PC-9 (cell line): ENCODE measurements at regions not wholly inside any gene's neighbourhood (a gene's known extent, or its start where the extent isn't known, plus 50 kb on each side); places are given as distances from the start of the nearest gene placed in this dataset.

Experiments used
- BruUV-seq: library from RNA; stranded (reverse); fragments of 400-500 nt; replicated peaks from 2 replicates; lab custom pipeline; 2021; lab: Mats Ljungman, UMichigan
- CTCF ChIA-PET: fragments of 300-600 bp; sonication (Branson Sonifier 250); formaldehyde crosslinking; loops from one replicate; lab custom pipeline; 2022; ENCODE audit warnings: antibody characterized with exemption; lab: Charles Lee
- POLR2A ChIA-PET: fragments of 300-600 bp; sonication (Branson Sonifier 250); formaldehyde crosslinking; loops from one replicate; lab custom pipeline; 2022; ENCODE audit warnings: antibody characterized with exemption; ENCODE audit not compliant: unreplicated experiment; lab: Charles Lee
- DNase-seq, 2 experiments: peaks; one replicate each; pipeline versions ENCODE4 v3.0.0 to v3.0.0-alpha.2; 2015 to 2022; ENCODE audit warnings: mixed read lengths in 1 of 2
- H2AFZ ChIP-seq: fragments of 200-600 bp; sonication (generic); 2 replicates; pipeline ENCODE4 v1.8.1; 2017; ENCODE audit warnings: antibody characterized with exemption
- H3F3A ChIP-seq: fragments of 200-600 bp; sonication (generic); 2 replicates; pipeline ENCODE4 v1.8.1; 2017; ENCODE audit warnings: antibody characterized with exemption, mild to moderate bottlenecking, low read depth; ENCODE audit not compliant: insufficient read depth
- H3K27ac ChIP-seq: fragments of 200-600 bp; sonication (generic); 2 replicates; pipeline ENCODE4 v1.6.1; 2016; ENCODE audit warnings: mixed run types
- H3K27me3 ChIP-seq: fragments of 200-600 bp; sonication (generic); 2 replicates; pipeline ENCODE4 v1.6.1; 2016; ENCODE audit warnings: low read depth, mixed run types; ENCODE audit not compliant: insufficient read depth
- H3K36me3 ChIP-seq: fragments of 200-600 bp; sonication (generic); 2 replicates; pipeline ENCODE4 v1.6.1; 2016; ENCODE audit warnings: low read depth, mixed run types
- H3K4me1 ChIP-seq: fragments of 200-600 bp; sonication (generic); replicated peaks from 2 replicates; pipeline ENCODE4 v1.6.1; 2016; ENCODE audit warnings: mixed run types; ENCODE audit not compliant: insufficient read depth
- H3K4me2 ChIP-seq: fragments of 200-600 bp; sonication (generic); 2 replicates; pipeline ENCODE4 v1.6.1; 2017; ENCODE audit warnings: mixed run types
- H3K4me3 ChIP-seq: fragments of 200-600 bp; sonication (generic); 2 replicates; pipeline ENCODE4 v1.6.1; 2016; ENCODE audit warnings: mixed run types
- H3K79me2 ChIP-seq: fragments of 200-600 bp; sonication (generic); 2 replicates; pipeline ENCODE4 v1.6.1; 2017; ENCODE audit warnings: low read depth, mixed run types
- H3K9me2 ChIP-seq: fragments of 200-600 bp; sonication (generic); 2 replicates; pipeline ENCODE4 v1.8.1; 2017; ENCODE audit warnings: mild to moderate bottlenecking; ENCODE audit not compliant: insufficient read depth
- H3K9me3 ChIP-seq: fragments of 200-600 bp; sonication (generic); 2 replicates; pipeline ENCODE4 v1.8.1; 2016; ENCODE audit warnings: low read depth; ENCODE audit not compliant: insufficient read depth
- H4K20me1 ChIP-seq: fragments of 200-600 bp; sonication (generic); 2 replicates; pipeline ENCODE4 v1.8.1; 2017; ENCODE audit not compliant: insufficient read depth
- CTCF ChIP-seq: fragments of 200-600 bp; sonication (generic); conservative IDR thresholded peaks from 2 replicates; pipeline ENCODE4 v1.6.1; 2017; ENCODE audit warnings: mixed run types, antibody characterized with exemption, mild to moderate bottlenecking, moderate library complexity
- EZH2 ChIP-seq: fragments of 200-600 bp; sonication (generic); IDR thresholded peaks from 2 replicates; pipeline ENCODE4 v1.8.0; 2017; ENCODE audit warnings: antibody characterized with exemption, low read depth
- intact Hi-C: fragments of 100-400 bp; cut with micrococcal nuclease; formaldehyde crosslinking; loops from one replicate; pipeline ENCODE4 v1.10.0; 2022; ENCODE audit not compliant: unreplicated experiment

- intact Hi-C loops, result no loop called here
- no peak for TF ChIP-seq CTCF
- TF ChIP-seq EZH2, result no peak
- H3K79me2 ChIP-seq, result no peaks in the 10 kb centered on the region
- no peaks in the 10 kb centered on the region for H3F3A ChIP-seq
- ChIA-PET POLR2A (no interaction called here), CTCF (no interaction called here)
- H3K4me1 ChIP-seq, result no peaks in the 10 kb centered on the region
- H3K9me3 ChIP-seq, result no peaks in the 10 kb centered on the region
- H2AFZ ChIP-seq, result no peak overlapping the region
- H3K36me3 ChIP-seq, result no peaks in the 10 kb centered on the region
- H3K4me3 ChIP-seq, result no peak overlapping the region
- DNase-seq, result no peak
- H3K27me3 ChIP-seq, result no peaks in the 10 kb centered on the region
- H3K27ac ChIP-seq, result no peak overlapping the region
- no peaks in the 10 kb centered on the region for H3K9me2 ChIP-seq
- H4K20me1 ChIP-seq, result no peaks in the 10 kb centered on the region
- no peak overlapping the region for H3K4me2 ChIP-seq
- no TSS peak for BruUV-seq
Observed at GRCh38 chr2:196528486-196529223, 110.9 kb upstream of the CCDC150 start.

GRCh38 chr2:196530910-196531309 is 108.6 kb upstream of the CCDC150 start:
- no peak for DNase-seq
- intact Hi-C loops, result no loop called here
- Histone ChIP-seq H2AFZ (no peak overlapping the region), H3K36me3 (no peaks in the 10 kb centered on the region), H3K9me2 (no peaks in the 10 kb centered on the region), H3K4me3 (no peak overlapping the region), H3K9me3 (no peaks in the 10 kb centered on the region), H3K79me2 (no peaks in the 10 kb centered on the region), H3K4me2 (no peak overlapping the region), H3K27me3 (no peaks in the 10 kb centered on the region), H3K4me1 (no peaks in the 10 kb centered on the region), H3F3A (no peaks in the 10 kb centered on the region), H3K27ac (no peak overlapping the region), H4K20me1 (no peaks in the 10 kb centered on the region)
- TF ChIP-seq CTCF (no peak), EZH2 (no peak)
- ChIA-PET CTCF (no interaction called here), POLR2A (no interaction called here)
- BruUV-seq, result no TSS peak

GRCh38 chr2:196533772-196534397 is 105.6 kb upstream of the CCDC150 start:
- H3K9me3 ChIP-seq, result no peaks in the 10 kb centered on the region
- H3K9me2 ChIP-seq, result no peaks in the 10 kb centered on the region
- H3K27ac ChIP-seq, result no peak overlapping the region
- no peaks in the 10 kb centered on the region for H3K27me3 ChIP-seq
- H4K20me1 ChIP-seq, result no peaks in the 10 kb centered on the region
- POLR2A ChIA-PET, result no interaction called here
- intact Hi-C loops, result no loop called here
- no peak for TF ChIP-seq EZH2
- TF ChIP-seq CTCF, result no peak
- no peaks in the 10 kb centered on the region for H3F3A ChIP-seq
- no peak overlapping the region for H3K4me3 ChIP-seq
- no peaks in the 10 kb centered on the region for H3K79me2 ChIP-seq
- H3K4me1 ChIP-seq, result no peaks in the 10 kb centered on the region
- H2AFZ ChIP-seq, result no peak overlapping the region
- no peaks in the 10 kb centered on the region for H3K36me3 ChIP-seq
- no peak overlapping the region for H3K4me2 ChIP-seq
- CTCF ChIA-PET, result no interaction called here
- no TSS peak for BruUV-seq
- no peak for DNase-seq
